ENCODE measurements at regions not wholly inside any gene's neighbourhood (a gene's known extent, or its start where the extent isn't known, plus 50 kb on each side); places are given as distances from the start of the nearest gene placed in this dataset.

- no peak for TF ChIP-seq POLR2A (IDR thresholded peaks at IDR 0.05)
- TF ChIP-seq, protein P1, sequence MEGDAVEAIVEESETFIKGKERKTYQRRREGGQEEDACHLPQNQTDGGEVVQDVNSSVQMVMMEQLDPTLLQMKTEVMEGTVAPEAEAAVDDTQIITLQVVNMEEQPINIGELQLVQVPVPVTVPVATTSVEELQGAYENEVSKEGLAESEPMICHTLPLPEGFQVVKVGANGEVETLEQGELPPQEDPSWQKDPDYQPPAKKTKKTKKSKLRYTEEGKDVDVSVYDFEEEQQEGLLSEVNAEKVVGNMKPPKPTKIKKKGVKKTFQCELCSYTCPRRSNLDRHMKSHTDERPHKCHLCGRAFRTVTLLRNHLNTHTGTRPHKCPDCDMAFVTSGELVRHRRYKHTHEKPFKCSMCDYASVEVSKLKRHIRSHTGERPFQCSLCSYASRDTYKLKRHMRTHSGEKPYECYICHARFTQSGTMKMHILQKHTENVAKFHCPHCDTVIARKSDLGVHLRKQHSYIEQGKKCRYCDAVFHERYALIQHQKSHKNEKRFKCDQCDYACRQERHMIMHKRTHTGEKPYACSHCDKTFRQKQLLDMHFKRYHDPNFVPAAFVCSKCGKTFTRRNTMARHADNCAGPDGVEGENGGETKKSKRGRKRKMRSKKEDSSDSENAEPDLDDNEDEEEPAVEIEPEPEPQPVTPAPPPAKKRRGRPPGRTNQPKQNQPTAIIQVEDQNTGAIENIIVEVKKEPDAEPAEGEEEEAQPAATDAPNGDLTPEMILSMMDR (IDR thresholded peaks at IDR 0.05): no peak
Observed at GRCh38 chr4:156495836-156496235, 475.8 kb downstream of the PDGFC start.

Data from body of pancreas (tissue), 4 donors.